Neural progenitor cell (in vitro differentiated cells): ENCODE measurements at regions not wholly inside any gene's neighbourhood (a gene's known extent, or its start where the extent isn't known, plus 50 kb on each side); places are given as distances from the start of the nearest gene placed in this dataset.

Experiments used
- CTCF ChIP-seq: fragments of 200-600 bp; sonication (generic); IDR thresholded peaks from 2 replicates; pipeline ENCODE4 v1.5.1; 2017; ENCODE audit warnings: antibody characterized with exemption, mild to moderate bottlenecking
- EZH2 ChIP-seq: fragments of 200-600 bp; sonication (generic); IDR thresholded peaks from 2 replicates; pipeline ENCODE4 v1.6.1; 2017; ENCODE audit warnings: antibody characterized with exemption, mild to moderate bottlenecking, moderate library complexity

- TF ChIP-seq CTCF = no peak
- TF ChIP-seq EZH2 = no peak
Measured at GRCh38 chr5:149432911-149433401, 53.9 kb upstream of the IL17B start.
